GM19238 (cell line): ENCODE measurements at regions not wholly inside any gene's neighbourhood (a gene's known extent, or its start where the extent isn't known, plus 50 kb on each side); places are given as distances from the start of the nearest gene placed in this dataset.
"Not testable (repeated sequence)": the region's sequence is repeated elsewhere in the genome, so short reads cannot be mapped to it uniquely, and the experiment has no call there.

ENCODE experiments used
- DNase-seq: peaks from one replicate; pipeline ENCODE4 v3.0.0; 2011; ENCODE audit warnings: low spot score; ENCODE audit not compliant: insufficient read length

GRCh38 chr2:35582637-35583036, 772.9 kb upstream of the CRIM1 start:
- no peak for DNase-seq

GRCh38 chr2:35580956-35581355, 774.6 kb upstream of the CRIM1 start:
- no peak for DNase-seq

- not testable (repeated sequence) for DNase-seq
Measured at GRCh38 chr2:35568574-35568973, 787.0 kb upstream of the CRIM1 start.

- DNase-seq = no peak
Measured at GRCh38 chr2:35562488-35562887, 793.1 kb upstream of the CRIM1 start.

GRCh38 chr2:35548171-35548570, 807.4 kb upstream of the CRIM1 start:
- no peak for DNase-seq

- DNase-seq = no peak
Measured at GRCh38 chr2:35545301-35545700, 810.3 kb upstream of the CRIM1 start.

- DNase-seq = no peak
Measured at GRCh38 chr2:35538796-35539195, 816.8 kb upstream of the CRIM1 start.

GRCh38 chr2:35530615-35531135, 824.9 kb upstream of the CRIM1 start:
- no peak for DNase-seq

GRCh38 chr2:35526741-35527140, 828.8 kb upstream of the CRIM1 start:
- no peak for DNase-seq

GRCh38 chr2:35522450-35522849, 833.1 kb upstream of the CRIM1 start:
- DNase-seq = no peak

GRCh38 chr2:35510636-35511035, 844.9 kb upstream of the CRIM1 start:
- no peak for DNase-seq

GRCh38 chr2:35508601-35509000, 847.0 kb upstream of the CRIM1 start:
- no peak for DNase-seq

GRCh38 chr2:35504419-35504818, 851.2 kb upstream of the CRIM1 start:
- DNase-seq = no peak

- DNase-seq = no peak
Measured at GRCh38 chr2:35503738-35504199, 851.8 kb upstream of the CRIM1 start.

GRCh38 chr2:35503311-35503710, 852.3 kb upstream of the CRIM1 start:
- no peak for DNase-seq

GRCh38 chr2:35501076-35501475, 854.5 kb upstream of the CRIM1 start:
- no peak for DNase-seq

- no peak for DNase-seq
Measured at GRCh38 chr2:35496022-35496421, 859.6 kb upstream of the CRIM1 start.

- no peak for DNase-seq
Measured at GRCh38 chr2:35495182-35495581, 860.4 kb upstream of the CRIM1 start.

GRCh38 chr2:35478121-35478520, 877.5 kb upstream of the CRIM1 start:
- DNase-seq = not testable (repeated sequence)

- no peak for DNase-seq
Measured at GRCh38 chr2:35468245-35468644, 887.3 kb upstream of the CRIM1 start.

GRCh38 chr2:35463805-35464596, 891.6 kb upstream of the CRIM1 start:
- no peak for DNase-seq

- DNase-seq = no peak
Measured at GRCh38 chr2:35462226-35462998, 893.2 kb upstream of the CRIM1 start.
